SK-N-SH (cell line): ENCODE measurements at regions not wholly inside any gene's neighbourhood (a gene's known extent, or its start where the extent isn't known, plus 50 kb on each side); places are given as distances from the start of the nearest gene placed in this dataset.

Experiments
- CTCF ChIA-PET: fragments of 300-600, 350-600 bp; formaldehyde crosslinking; extraction: SDS; loops from one replicate; lab custom pipeline; 2021; lab: Yijun Ruan, JAX
- POLR2A ChIA-PET: fragments of 350-600 bp; sonication (Branson Sonifier 250); formaldehyde crosslinking; extraction: SDS; loops from one replicate; lab custom pipeline; 2020; ENCODE audit warnings: antibody characterized with exemption, inconsistent platforms; lab: Yijun Ruan, JAX
- DNase-seq: peaks from one replicate; pipeline ENCODE4 v3.0.0; 2012
- H2AFZ ChIP-seq: fragments of 200-600 bp; sonication (generic); 2 replicates; pipeline ENCODE4 v1.8.1; 2016; ENCODE audit warnings: antibody characterized with exemption, mild to moderate bottlenecking, low read depth
- H3F3A ChIP-seq: fragments of 200-600 bp; sonication (generic); replicated peaks from 2 replicates; pipeline ENCODE3; 2016; ENCODE audit warnings: antibody characterized with exemption, mild to moderate bottlenecking; ENCODE audit not compliant: insufficient read depth
- H3K27ac ChIP-seq, 2 experiments: fragments of 200-500 bp in 1 of 2; fragments of 200-600 bp in 1 of 2; sonication (Bioruptor generic) in 1 of 2; sonication (generic), shearing (Covaris generic) in 1 of 2; 2 replicates each; pipeline versions ENCODE4 v1.5.1 to v1.6.1; 2014 to 2016; ENCODE audit warnings: low read depth in 2 of 2, inconsistent platforms in 1 of 2, low read length in 1 of 2, mild to moderate bottlenecking in 1 of 2, mixed read lengths in 1 of 2
- H3K27me3 ChIP-seq: fragments of 200-600 bp; sonication (generic), shearing (Covaris generic); 2 replicates; pipeline ENCODE4 v1.6.1; 2016; ENCODE audit warnings: mixed run types; ENCODE audit not compliant: insufficient read depth
- H3K36me3 ChIP-seq, 2 experiments: fragments of 200-500 bp in 1 of 2; fragments of 200-600 bp in 1 of 2; sonication (Bioruptor generic) in 1 of 2; sonication (generic) in 1 of 2; replicated peaks in 1 of 2; 2 replicates each; pipeline versions ENCODE3 to v1.5.1; 2014 to 2016; ENCODE audit warnings: low read length in 1 of 2, mild to moderate bottlenecking in 1 of 2; ENCODE audit not compliant: insufficient read depth in 2 of 2, control insufficient read depth in 1 of 2
- H3K4me1 ChIP-seq, 2 experiments: fragments of 200-500 bp in 1 of 2; fragments of 200-600 bp in 1 of 2; sonication (Bioruptor generic) in 1 of 2; sonication (generic), shearing (Covaris generic) in 1 of 2; 2 replicates each; pipeline versions ENCODE4 v1.5.1 to v1.6.1; 2014 to 2016; ENCODE audit warnings: low read depth in 1 of 2, low read length in 1 of 2, mixed run types in 1 of 2; ENCODE audit not compliant: insufficient read depth in 2 of 2, control insufficient read depth in 1 of 2
- H3K4me2 ChIP-seq: fragments of 200-600 bp; sonication (generic), shearing (Covaris generic); 2 replicates; pipeline ENCODE4 v1.6.1; 2017; ENCODE audit warnings: mixed run types
- H3K4me3 ChIP-seq, 2 experiments: fragments of 200-500 bp in 1 of 2; fragments of 200-600 bp in 1 of 2; sonication (Bioruptor generic) in 1 of 2; sonication (generic), shearing (Covaris generic) in 1 of 2; 2 replicates each; pipeline versions ENCODE4 v1.5.1 to v1.8.1; 2014 to 2016; ENCODE audit warnings: low read depth in 2 of 2, inconsistent platforms in 1 of 2, low read length in 1 of 2, mild to moderate bottlenecking in 1 of 2, mixed read lengths in 1 of 2, moderate library complexity in 1 of 2
- H3K79me2 ChIP-seq: fragments of 200-600 bp; sonication (generic); 2 replicates; pipeline ENCODE4 v1.8.1; 2017; ENCODE audit warnings: mild to moderate bottlenecking; ENCODE audit not compliant: insufficient read depth
- H3K9ac ChIP-seq: fragments of 200-600 bp; sonication (generic); 2 replicates; pipeline ENCODE4 v1.6.1; 2017; ENCODE audit warnings: mixed run types
- H3K9me2 ChIP-seq: fragments of 200-600 bp; sonication (generic); 2 replicates; pipeline ENCODE4 v1.6.1; 2017; ENCODE audit warnings: mixed run types
- H3K9me3 ChIP-seq: fragments of 200-600 bp; sonication (generic); 2 replicates; pipeline ENCODE4 v1.6.1; 2017; ENCODE audit warnings: mixed run types, mild to moderate bottlenecking, moderate library complexity
- H4K20me1 ChIP-seq: fragments of 200-600 bp; sonication (generic); 2 replicates; pipeline ENCODE4 v1.6.1; 2017; ENCODE audit warnings: mild to moderate bottlenecking, mixed run types; ENCODE audit not compliant: insufficient read depth
- CHD2 ChIP-seq: fragments of 150-350 bp; IDR thresholded peaks from 2 replicates; pipeline ENCODE4 v1.6.1; 2018; ENCODE audit warnings: low read length; ENCODE audit not compliant: partially characterized antibody
- FOSL2 ChIP-seq: IDR thresholded peaks from 2 replicates; pipeline ENCODE4 v1.4.0; 2012; ENCODE audit warnings: low read depth, mild to moderate bottlenecking, moderate library complexity, borderline replicate concordance
- FOXM1 ChIP-seq: IDR thresholded peaks from 2 replicates; pipeline ENCODE4 v1.4.0; 2012; ENCODE audit warnings: low read depth, mild to moderate bottlenecking
- GABPA ChIP-seq: IDR thresholded peaks from 2 replicates; pipeline ENCODE4 v1.4.0; 2012; ENCODE audit warnings: low read depth, mild to moderate bottlenecking
- JUND ChIP-seq: IDR thresholded peaks from 2 replicates; pipeline ENCODE4 v1.4.0; 2012
- MXI1 ChIP-seq: IDR thresholded peaks from 2 replicates; pipeline ENCODE4 v1.6.1; 2012; ENCODE audit warnings: mild to moderate bottlenecking, low read depth, low read length, improper control_type of control experiment
- NFIC ChIP-seq: IDR thresholded peaks from 2 replicates; pipeline ENCODE4 v1.4.0; 2012; ENCODE audit warnings: borderline replicate concordance
- NRF1 ChIP-seq: IDR thresholded peaks from 2 replicates; pipeline ENCODE4 v1.6.1; 2012; ENCODE audit warnings: low read depth, mild to moderate bottlenecking, low read length
- RXRA ChIP-seq: IDR thresholded peaks from 2 replicates; pipeline ENCODE4 v1.4.0; 2012; ENCODE audit warnings: low read depth, mild to moderate bottlenecking, borderline replicate concordance
- SMC3 ChIP-seq: IDR thresholded peaks from 2 replicates; pipeline ENCODE4 v1.6.1; 2012; ENCODE audit warnings: low read depth, low read length, improper control_type of control experiment
- TAF1 ChIP-seq: IDR thresholded peaks from 2 replicates; pipeline ENCODE4 v1.6.1; 2012; ENCODE audit warnings: low read depth, mild to moderate bottlenecking, low read length, moderate library complexity, borderline replicate concordance
- WGBS: methylation state at CpG from one replicate; pipeline ENCODE4 v1.1.6; 2017; ENCODE audit warnings: low lambda C conversion rate; 5-methylcytosine and 5-hydroxymethylcytosine counted together
- TF ChIP-seq, protein P1 (sequence below): IDR thresholded peaks from 2 replicates; pipeline ENCODE4 v1.4.0; 2012; ENCODE audit warnings: low read depth
- TF ChIP-seq, protein P2 (sequence below): IDR thresholded peaks from 2 replicates; pipeline ENCODE4; 2012

DNA sequence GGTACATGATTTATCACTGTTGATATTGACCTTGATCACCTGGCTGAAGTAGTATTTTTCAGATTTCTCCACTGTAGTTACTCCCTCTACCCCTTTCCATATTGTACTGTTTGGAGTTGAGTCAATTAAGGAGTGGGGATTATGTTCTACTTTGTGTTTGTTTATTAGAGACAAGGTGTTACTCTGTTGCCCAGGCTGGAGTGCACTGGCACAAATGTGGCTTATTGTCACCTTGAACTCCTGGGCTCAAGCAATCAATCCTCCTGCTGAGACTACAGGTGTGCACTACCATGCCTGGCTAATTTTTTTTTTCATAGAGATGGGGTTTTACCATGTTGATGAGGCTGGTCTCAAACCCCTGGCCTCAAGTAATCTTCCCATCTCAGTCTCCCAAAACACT, 85.3 kb upstream of the CCDC90B start:
- DNase-seq: no peak
- H3K4me2 ChIP-seq: no peak overlapping the region
- no peaks in the 10 kb centered on the region for H3K9me3 ChIP-seq
- TF ChIP-seq CHD2: no peak
- TF ChIP-seq, protein P1, sequence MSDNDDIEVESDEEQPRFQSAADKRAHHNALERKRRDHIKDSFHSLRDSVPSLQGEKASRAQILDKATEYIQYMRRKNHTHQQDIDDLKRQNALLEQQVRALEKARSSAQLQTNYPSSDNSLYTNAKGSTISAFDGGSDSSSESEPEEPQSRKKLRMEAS: no peak
- H3K36me3 ChIP-seq: no peaks in the 10 kb centered on the region
- no peak overlapping the region for H2AFZ ChIP-seq
- POLR2A ChIA-PET: no interaction called here
- no peaks in the 10 kb centered on the region for H4K20me1 ChIP-seq
- no peaks in the 10 kb centered on the region for H3K9me2 ChIP-seq
- H3K9ac ChIP-seq: no peak overlapping the region
- H3K27me3 ChIP-seq: no peaks in the 10 kb centered on the region
- no peaks in the 10 kb centered on the region for H3K79me2 ChIP-seq
- H3K4me1 ChIP-seq: no peaks in the 10 kb centered on the region
- no peak overlapping the region for H3K4me3 ChIP-seq
- CTCF ChIA-PET: no interaction called here
- no peaks in the 10 kb centered on the region for H3F3A ChIP-seq
- no peak overlapping the region for H3K27ac ChIP-seq

DNA sequence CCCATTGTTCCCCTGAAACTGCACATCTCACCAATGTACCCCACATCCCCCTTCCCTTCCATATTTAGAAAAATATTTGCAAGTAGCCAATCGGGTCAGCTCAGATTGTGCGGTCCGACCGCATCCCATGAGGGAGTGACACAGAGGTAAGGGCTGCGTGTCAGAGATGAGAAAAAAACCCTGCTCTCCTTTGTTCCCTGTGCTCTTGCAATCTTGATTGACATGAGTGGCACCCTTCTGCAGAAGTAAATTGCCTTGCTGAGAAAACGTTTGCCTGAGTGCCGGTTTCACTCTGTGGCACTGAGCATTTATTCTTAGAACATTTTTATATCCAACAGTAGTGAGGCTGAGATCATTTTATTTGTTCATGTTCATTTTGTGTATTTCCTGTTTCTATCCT, 81.6 kb upstream of the CCDC90B start:
- no peak overlapping the region for H3K4me3 ChIP-seq
- H4K20me1 ChIP-seq: no peaks in the 10 kb centered on the region
- H3F3A ChIP-seq: no peaks in the 10 kb centered on the region
- H3K27ac ChIP-seq: no peak overlapping the region
- peaks cover 0 to 10% of the 10 kb centered on the region in 2 experiments; a peak in 1 of 4 replicates for H3K4me1 ChIP-seq
- no peaks in the 10 kb centered on the region for H3K9me2 ChIP-seq
- H3K36me3 ChIP-seq: no peaks in the 10 kb centered on the region
- no peak for DNase-seq
- H3K4me2 ChIP-seq: no peak overlapping the region
- POLR2A ChIA-PET: no interaction called here
- TF ChIP-seq NRF1 (no peak), GABPA (no peak), SMC3 (no peak), JUND (no peak), RXRA (no peak), FOXM1 (no peak), NFIC (no peak), CHD2 (no peak), FOSL2 (no peak), MXI1 (no peak), TAF1 (no peak)
- TF ChIP-seq, protein P2, sequence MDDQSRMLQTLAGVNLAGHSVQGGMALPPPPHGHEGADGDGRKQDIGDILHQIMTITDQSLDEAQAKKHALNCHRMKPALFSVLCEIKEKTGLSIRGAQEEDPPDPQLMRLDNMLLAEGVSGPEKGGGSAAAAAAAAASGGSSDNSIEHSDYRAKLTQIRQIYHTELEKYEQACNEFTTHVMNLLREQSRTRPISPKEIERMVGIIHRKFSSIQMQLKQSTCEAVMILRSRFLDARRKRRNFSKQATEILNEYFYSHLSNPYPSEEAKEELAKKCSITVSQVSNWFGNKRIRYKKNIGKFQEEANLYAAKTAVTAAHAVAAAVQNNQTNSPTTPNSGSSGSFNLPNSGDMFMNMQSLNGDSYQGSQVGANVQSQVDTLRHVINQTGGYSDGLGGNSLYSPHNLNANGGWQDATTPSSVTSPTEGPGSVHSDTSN: no peak
- 67% methylated on average over 7 of the region's 7 CpGs for WGBS
- no peak overlapping the region for H3K9ac ChIP-seq
- H3K79me2 ChIP-seq: no peaks in the 10 kb centered on the region
- H2AFZ ChIP-seq: no peak overlapping the region
- no peaks in the 10 kb centered on the region for H3K9me3 ChIP-seq
- CTCF ChIA-PET: no interaction called here
- H3K27me3 ChIP-seq: no peaks in the 10 kb centered on the region
